GM12892 (cell line): ENCODE measurements at regions not wholly inside any gene's neighbourhood (a gene's known extent, or its start where the extent isn't known, plus 50 kb on each side); places are given as distances from the start of the nearest gene placed in this dataset.

Experiments
- POLR2A ChIP-seq: IDR thresholded peaks from 2 replicates; pipeline ENCODE4 v1.6.1; 2011; ENCODE audit warnings: low read depth, low read length, control low read depth
- POLR2AphosphoS5 ChIP-seq: IDR thresholded peaks from 2 replicates; pipeline ENCODE4 v1.6.1; 2011; ENCODE audit warnings: low read depth, low read length, control low read depth

GRCh38 chr2:8537562-8538155 is 144.2 kb upstream of the ID2 start:
- TF ChIP-seq POLR2AphosphoS5 (no peak), POLR2A (no peak)
